ENCODE measurements at regions not wholly inside any gene's neighbourhood (a gene's known extent, or its start where the extent isn't known, plus 50 kb on each side); places are given as distances from the start of the nearest gene placed in this dataset.

- H4K20me1 ChIP-seq (ENCODE audit: control insufficient read depth, insufficient read depth, low read length, poor library complexity, severe bottlenecking) = no peaks in the 10 kb centered on the region
- no peak overlapping the region for H2AFZ ChIP-seq (ENCODE audit: insufficient read depth, low read depth, low read length, poor library complexity, severe bottlenecking)
- intact Hi-C loops (cut with micrococcal nuclease) = no loop called here
- TF ChIP-seq EZH2 (IDR thresholded peaks at IDR 0.05; ENCODE audit: borderline replicate concordance, insufficient read depth, low read depth, low read length, poor library complexity, severe bottlenecking) = no peak
- TF ChIP-seq CTCF (IDR thresholded peaks at IDR 0.05) = no peak
- ATAC-seq (ENCODE audit: low read depth) (no peak), DNase-seq (no peak)
- Mint-ChIP-seq H3K4me3 (no peak overlapping the region), H3K4me1 (no peaks in the 10 kb centered on the region), H3K9me3 (ENCODE audit: insufficient read depth) (no peaks in the 10 kb centered on the region), H3K27me3 (no peaks in the 10 kb centered on the region), H3K27ac (no peak overlapping the region)
- H3K27ac ChIP-seq (ENCODE audit: low read length in 2 of 2) = no peak overlapping the region
- ChIA-PET POLR2A (no interaction called here), CTCF (no interaction called here)
- H3K27me3 ChIP-seq (replicated peaks in 1 of 4; ENCODE audit: control extremely low read depth in 1 of 4, control insufficient read depth in 3 of 4, insufficient read depth in 4 of 4, low read length in 3 of 4) = no peaks in the 10 kb centered on the region
- no peaks in the 10 kb centered on the region for H3K4me1 ChIP-seq (ENCODE audit: control insufficient read depth in 2 of 2, insufficient read depth in 2 of 2, low read length in 2 of 2)
- H3K9ac ChIP-seq (ENCODE audit: low read length) = no peak overlapping the region
- no peak overlapping the region for H3K4me3 ChIP-seq (ENCODE audit: control extremely low read depth in 1 of 5, extremely low read depth in 1 of 5, insufficient read depth in 1 of 5, low read depth in 2 of 5, low read length in 4 of 5)
- no CpG with 5 or more reads among the region's 1 CpG for WGBS (ENCODE audit: insufficient coverage)
- peaks cover 0 to 4% (median 1%) of the 10 kb centered on the region in 3 donors for H3K9me3 ChIP-seq (ENCODE audit: control extremely low read depth in 1 of 3, control insufficient read depth in 2 of 3, insufficient read depth in 1 of 3, low read length in 2 of 3)
- H3K79me2 ChIP-seq (ENCODE audit: control insufficient read depth, insufficient read depth, low read length) = no peaks in the 10 kb centered on the region
- no peak overlapping the region for H3K4me2 ChIP-seq (replicated peaks; ENCODE audit: low read depth, low read length, poor library complexity, severe bottlenecking)
- H3K36me3 ChIP-seq (replicated peaks in 1 of 2; ENCODE audit: control extremely low read depth in 1 of 2, control insufficient read depth in 1 of 2, extremely low read depth in 1 of 2, insufficient read depth in 2 of 2, low read length in 1 of 2) = no peaks in the 10 kb centered on the region
Observed at GRCh38 chr11:97815667-97816066, 1205.1 kb upstream of the CNTN5 start.

- H3K4me3 ChIP-seq (ENCODE audit: control extremely low read depth in 1 of 5, extremely low read depth in 1 of 5, insufficient read depth in 1 of 5, low read depth in 2 of 5, low read length in 4 of 5) = no peak overlapping the region
- no peak for ATAC-seq (ENCODE audit: low read depth)
- H3K9me3 ChIP-seq (ENCODE audit: control extremely low read depth in 1 of 3, control insufficient read depth in 2 of 3, insufficient read depth in 1 of 3, low read length in 2 of 3) = peaks cover 0 to 3% (median 1%) of the 10 kb centered on the region in 3 donors
- H4K20me1 ChIP-seq (ENCODE audit: control insufficient read depth, insufficient read depth, low read length, poor library complexity, severe bottlenecking) = no peaks in the 10 kb centered on the region
- TF ChIP-seq CTCF (IDR thresholded peaks at IDR 0.05) (no peak), EZH2 (IDR thresholded peaks at IDR 0.05; ENCODE audit: borderline replicate concordance, insufficient read depth, low read depth, low read length, poor library complexity, severe bottlenecking) (no peak)
- no peak overlapping the region for H3K4me2 ChIP-seq (replicated peaks; ENCODE audit: low read depth, low read length, poor library complexity, severe bottlenecking)
- H2AFZ ChIP-seq (ENCODE audit: insufficient read depth, low read depth, low read length, poor library complexity, severe bottlenecking) = no peak overlapping the region
- intact Hi-C loops (cut with micrococcal nuclease) = no loop called here
- no peak for DNase-seq
- ChIA-PET CTCF (no interaction called here), POLR2A (no interaction called here)
- H3K27me3 ChIP-seq (replicated peaks in 1 of 4; ENCODE audit: control extremely low read depth in 1 of 4, control insufficient read depth in 3 of 4, insufficient read depth in 4 of 4, low read length in 3 of 4) = no peaks in the 10 kb centered on the region
- H3K79me2 ChIP-seq (ENCODE audit: control insufficient read depth, insufficient read depth, low read length) = no peaks in the 10 kb centered on the region
- H3K4me1 Mint-ChIP-seq = no peaks in the 10 kb centered on the region
- H3K27me3 Mint-ChIP-seq = no peaks in the 10 kb centered on the region
- no peaks in the 10 kb centered on the region for H3K9me3 Mint-ChIP-seq (ENCODE audit: insufficient read depth)
- H3K27ac ChIP-seq (ENCODE audit: low read length in 2 of 2) = no peak overlapping the region
- no peak overlapping the region for H3K9ac ChIP-seq (ENCODE audit: low read length)
- no peaks in the 10 kb centered on the region for H3K36me3 ChIP-seq (replicated peaks in 1 of 2; ENCODE audit: control extremely low read depth in 1 of 2, control insufficient read depth in 1 of 2, extremely low read depth in 1 of 2, insufficient read depth in 2 of 2, low read length in 1 of 2)
- no peak overlapping the region for H3K4me3 Mint-ChIP-seq
- H3K27ac Mint-ChIP-seq = no peak overlapping the region
- no peaks in the 10 kb centered on the region for H3K4me1 ChIP-seq (ENCODE audit: control insufficient read depth in 2 of 2, insufficient read depth in 2 of 2, low read length in 2 of 2)
- WGBS (ENCODE audit: insufficient coverage) = no CpG with 5 or more reads among the region's 4 CpGs
Observed at GRCh38 chr11:97832451-97832850, 1188.3 kb upstream of the CNTN5 start.
